ENCODE measurements at regions not wholly inside any gene's neighbourhood (a gene's known extent, or its start where the extent isn't known, plus 50 kb on each side); places are given as distances from the start of the nearest gene placed in this dataset.

- TF ChIP-seq POLR2AphosphoS5 (IDR thresholded peaks at IDR 0.05; ENCODE audit: insufficient read depth in 1 of 2, low read depth in 1 of 2) (no peak), CTCF (IDR thresholded peaks at IDR 0.05) (no peak), POLR2A (IDR thresholded peaks at IDR 0.05) (no peak)
- Histone ChIP-seq H3K27ac (no peak overlapping the region), H3K27me3 (no peaks in the 10 kb centered on the region), H3K9me3 (no peaks in the 10 kb centered on the region), H3K4me1 (no peaks in the 10 kb centered on the region), H3K4me3 (no peak overlapping the region), H3K36me3 (no peaks in the 10 kb centered on the region)
- peak in 1 of 2 donors; percentile 18 for DNase-seq (ENCODE audit: extremely low spot score in 2 of 2)
- intact Hi-C loops (cut with DNase I) = no loop called here
Measured at GRCh38 chr16:87092958-87093357, 224.2 kb downstream of the C16orf95 start.

- no peak overlapping the region for H3K4me3 ChIP-seq
- H3K4me1 ChIP-seq = no peaks in the 10 kb centered on the region
- DNase-seq (ENCODE audit: extremely low spot score in 2 of 2) = no peak
- TF ChIP-seq POLR2A (IDR thresholded peaks at IDR 0.05) (no peak), CTCF (IDR thresholded peaks at IDR 0.05) (no peak), POLR2AphosphoS5 (IDR thresholded peaks at IDR 0.05; ENCODE audit: insufficient read depth in 1 of 2, low read depth in 1 of 2) (no peak)
- no peaks in the 10 kb centered on the region for H3K36me3 ChIP-seq
- no peaks in the 10 kb centered on the region for H3K9me3 ChIP-seq
- no peak overlapping the region for H3K27ac ChIP-seq
- H3K27me3 ChIP-seq = no peaks in the 10 kb centered on the region
- intact Hi-C loops (cut with DNase I) = no loop called here
Measured at GRCh38 chr16:87093804-87094555, 223.2 kb downstream of the C16orf95 start.

GRCh38 chr16:87094556-87094865 lies 222.7 kb downstream of the C16orf95 start:
- Histone ChIP-seq H3K27me3 (no peaks in the 10 kb centered on the region), H3K27ac (no peak overlapping the region), H3K36me3 (no peaks in the 10 kb centered on the region), H3K9me3 (no peaks in the 10 kb centered on the region), H3K4me3 (no peak overlapping the region), H3K4me1 (no peaks in the 10 kb centered on the region)
- no peak for TF ChIP-seq POLR2A (IDR thresholded peaks at IDR 0.05)
- TF ChIP-seq CTCF (IDR thresholded peaks at IDR 0.05) = no peak
- no peak for TF ChIP-seq POLR2AphosphoS5 (IDR thresholded peaks at IDR 0.05; ENCODE audit: insufficient read depth in 1 of 2, low read depth in 1 of 2)
- intact Hi-C loops (cut with DNase I) = no loop called here
- no peak for DNase-seq (ENCODE audit: extremely low spot score in 2 of 2)

- intact Hi-C loops (cut with DNase I) = no loop called here
- Histone ChIP-seq H3K9me3 (no peaks in the 10 kb centered on the region), H3K4me3 (no peak overlapping the region), H3K27me3 (no peaks in the 10 kb centered on the region), H3K36me3 (no peaks in the 10 kb centered on the region), H3K4me1 (no peaks in the 10 kb centered on the region), H3K27ac (no peak overlapping the region)
- no peak for DNase-seq (ENCODE audit: extremely low spot score in 2 of 2)
- TF ChIP-seq POLR2AphosphoS5 (IDR thresholded peaks at IDR 0.05; ENCODE audit: insufficient read depth in 1 of 2, low read depth in 1 of 2) = no peak
- no peak for TF ChIP-seq POLR2A (IDR thresholded peaks at IDR 0.05)
- no peak for TF ChIP-seq CTCF (IDR thresholded peaks at IDR 0.05)
Measured at GRCh38 chr16:87095271-87095670, 221.9 kb downstream of the C16orf95 start.

- H3K4me1 ChIP-seq = no peaks in the 10 kb centered on the region
- no peaks in the 10 kb centered on the region for H3K27me3 ChIP-seq
- H3K4me3 ChIP-seq = no peak overlapping the region
- no peak for DNase-seq (ENCODE audit: extremely low spot score in 2 of 2)
- intact Hi-C loops (cut with DNase I) = no loop called here
- TF ChIP-seq POLR2AphosphoS5 (IDR thresholded peaks at IDR 0.05; ENCODE audit: insufficient read depth in 1 of 2, low read depth in 1 of 2) (no peak), POLR2A (IDR thresholded peaks at IDR 0.05) (no peak), CTCF (IDR thresholded peaks at IDR 0.05) (no peak)
- H3K27ac ChIP-seq = no peak overlapping the region
- no peaks in the 10 kb centered on the region for H3K9me3 ChIP-seq
- H3K36me3 ChIP-seq = no peaks in the 10 kb centered on the region
Measured at GRCh38 chr16:87096746-87097333, 220.4 kb downstream of the C16orf95 start.

Measured in vagina (tissue), 2 donors.